Thyroid gland (tissue), 4 donors: ENCODE measurements at regions not wholly inside any gene's neighbourhood (a gene's known extent, or its start where the extent isn't known, plus 50 kb on each side); places are given as distances from the start of the nearest gene placed in this dataset.

ENCODE experiments used
- POLR2A ChIP-seq, 2 donors: fragments of 450-650 bp; IDR thresholded peaks; one replicate each; pipeline ENCODE4 v1.6.1; 2017; ENCODE audit warnings: antibody characterized with exemption in 2 of 2, mild to moderate bottlenecking in 2 of 2, moderate library complexity in 1 of 2
- TF ChIP-seq, protein P1 (sequence below), 6 experiments: fragments of 200-600 bp in 3 of 6; fragments of 450-650 bp in 3 of 6; sonication (generic) in 3 of 6; IDR thresholded peaks; one replicate each; pipeline ENCODE4 v1.5.1; 2016 to 2019; ENCODE audit warnings: antibody characterized with exemption in 6 of 6, mild to moderate bottlenecking in 2 of 6, inconsistent platforms in 1 of 6, moderate library complexity in 1 of 6

DNA sequence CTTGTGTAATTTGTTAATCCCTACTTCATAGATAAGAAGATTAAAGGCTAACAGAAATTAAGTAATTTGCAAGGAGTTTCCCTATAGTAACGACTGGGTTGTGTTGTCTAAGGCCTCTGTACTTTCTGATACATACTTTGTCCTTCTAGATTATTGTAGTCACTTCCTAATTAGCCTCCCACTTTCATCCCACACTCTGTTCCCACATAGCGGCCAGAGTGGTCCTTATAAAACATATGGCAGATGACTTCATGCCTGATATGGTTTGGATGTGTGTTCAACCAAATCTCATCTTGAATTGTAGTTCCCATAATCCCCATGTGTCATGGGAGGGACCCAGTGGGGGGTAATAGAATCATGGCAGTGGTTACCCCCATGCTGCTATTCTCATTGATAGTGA is 120.5 kb upstream of the DAB1 start:
- TF ChIP-seq, protein P1, sequence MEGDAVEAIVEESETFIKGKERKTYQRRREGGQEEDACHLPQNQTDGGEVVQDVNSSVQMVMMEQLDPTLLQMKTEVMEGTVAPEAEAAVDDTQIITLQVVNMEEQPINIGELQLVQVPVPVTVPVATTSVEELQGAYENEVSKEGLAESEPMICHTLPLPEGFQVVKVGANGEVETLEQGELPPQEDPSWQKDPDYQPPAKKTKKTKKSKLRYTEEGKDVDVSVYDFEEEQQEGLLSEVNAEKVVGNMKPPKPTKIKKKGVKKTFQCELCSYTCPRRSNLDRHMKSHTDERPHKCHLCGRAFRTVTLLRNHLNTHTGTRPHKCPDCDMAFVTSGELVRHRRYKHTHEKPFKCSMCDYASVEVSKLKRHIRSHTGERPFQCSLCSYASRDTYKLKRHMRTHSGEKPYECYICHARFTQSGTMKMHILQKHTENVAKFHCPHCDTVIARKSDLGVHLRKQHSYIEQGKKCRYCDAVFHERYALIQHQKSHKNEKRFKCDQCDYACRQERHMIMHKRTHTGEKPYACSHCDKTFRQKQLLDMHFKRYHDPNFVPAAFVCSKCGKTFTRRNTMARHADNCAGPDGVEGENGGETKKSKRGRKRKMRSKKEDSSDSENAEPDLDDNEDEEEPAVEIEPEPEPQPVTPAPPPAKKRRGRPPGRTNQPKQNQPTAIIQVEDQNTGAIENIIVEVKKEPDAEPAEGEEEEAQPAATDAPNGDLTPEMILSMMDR (IDR thresholded peaks at IDR 0.05) = no peak
- TF ChIP-seq POLR2A (IDR thresholded peaks at IDR 0.05) = no peak
